Fibroblast of lung (primary cell): ENCODE measurements at regions not wholly inside any gene's neighbourhood (a gene's known extent, or its start where the extent isn't known, plus 50 kb on each side); places are given as distances from the start of the nearest gene placed in this dataset.

Experiments used
- EZH2 ChIP-seq: IDR thresholded peaks from 2 replicates; pipeline ENCODE4 v1.5.1; 2012; ENCODE audit warnings: low read length, control low read depth, mild to moderate bottlenecking; ENCODE audit errors: missing control alignments
- TF ChIP-seq, protein P1 (sequence below), 2 donors: IDR thresholded peaks in 1 of 2; conservative IDR thresholded peaks in 1 of 2; 1 replicate in 1 of 2; 2 replicates in 1 of 2; pipeline ENCODE4 v1.5.1; 2011 to 2012; ENCODE audit warnings: low read length in 2 of 2, control low read depth in 1 of 2, inconsistent platforms in 1 of 2, low read depth in 1 of 2, mild to moderate bottlenecking in 1 of 2

DNA sequence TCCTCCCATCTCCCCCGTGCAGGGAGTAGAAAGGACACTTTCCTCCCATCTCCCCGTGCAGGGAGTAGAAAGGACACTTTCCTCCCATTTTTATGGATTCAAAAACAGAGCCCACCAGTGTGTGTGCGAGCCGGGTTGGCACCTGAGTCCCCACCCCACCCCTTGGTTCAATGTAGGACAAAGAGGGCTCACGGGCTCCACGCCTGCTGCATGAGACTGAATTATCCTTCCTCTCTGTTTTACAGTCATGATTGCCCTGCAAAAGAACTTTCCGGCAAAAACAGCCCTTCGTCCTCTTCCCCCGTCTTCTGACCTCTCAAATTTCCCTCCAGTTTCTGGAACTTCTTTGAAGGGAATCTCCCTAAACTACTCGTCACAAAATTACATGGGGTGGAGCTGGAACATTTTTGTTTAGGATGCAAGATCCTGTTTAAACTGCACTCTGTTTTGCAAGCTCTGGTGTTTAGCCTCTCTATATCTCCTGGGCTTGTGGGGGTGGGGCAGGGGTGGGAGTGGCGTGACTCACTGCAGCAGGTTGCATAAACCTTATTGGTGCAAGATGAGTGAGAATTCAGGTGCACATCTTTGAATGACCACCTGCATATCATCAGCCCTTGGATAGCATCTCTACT is 99.8 kb downstream of the PSMG1 start:
- TF ChIP-seq, protein P1, sequence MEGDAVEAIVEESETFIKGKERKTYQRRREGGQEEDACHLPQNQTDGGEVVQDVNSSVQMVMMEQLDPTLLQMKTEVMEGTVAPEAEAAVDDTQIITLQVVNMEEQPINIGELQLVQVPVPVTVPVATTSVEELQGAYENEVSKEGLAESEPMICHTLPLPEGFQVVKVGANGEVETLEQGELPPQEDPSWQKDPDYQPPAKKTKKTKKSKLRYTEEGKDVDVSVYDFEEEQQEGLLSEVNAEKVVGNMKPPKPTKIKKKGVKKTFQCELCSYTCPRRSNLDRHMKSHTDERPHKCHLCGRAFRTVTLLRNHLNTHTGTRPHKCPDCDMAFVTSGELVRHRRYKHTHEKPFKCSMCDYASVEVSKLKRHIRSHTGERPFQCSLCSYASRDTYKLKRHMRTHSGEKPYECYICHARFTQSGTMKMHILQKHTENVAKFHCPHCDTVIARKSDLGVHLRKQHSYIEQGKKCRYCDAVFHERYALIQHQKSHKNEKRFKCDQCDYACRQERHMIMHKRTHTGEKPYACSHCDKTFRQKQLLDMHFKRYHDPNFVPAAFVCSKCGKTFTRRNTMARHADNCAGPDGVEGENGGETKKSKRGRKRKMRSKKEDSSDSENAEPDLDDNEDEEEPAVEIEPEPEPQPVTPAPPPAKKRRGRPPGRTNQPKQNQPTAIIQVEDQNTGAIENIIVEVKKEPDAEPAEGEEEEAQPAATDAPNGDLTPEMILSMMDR (conservative IDR thresholded peaks at IDR 0.05 in 1 of 2, IDR thresholded peaks at IDR 0.05 in 1 of 2; ENCODE audit: low read depth in 1 of 2, low read length in 2 of 2) = no peak
- no peak for TF ChIP-seq EZH2
